ENCODE measurements at regions not wholly inside any gene's neighbourhood (a gene's known extent, or its start where the extent isn't known, plus 50 kb on each side); places are given as distances from the start of the nearest gene placed in this dataset.
A peak's percentile ranks its signal among the peaks of the same experiment; 100 is the strongest.

- Mint-ChIP-seq H3K4me1 (ENCODE audit: unreplicated experiment) (peaks cover 8% of the 10 kb centered on the region), H3K27ac (ENCODE audit: unreplicated experiment) (no peak overlapping the region), H3K36me3 (ENCODE audit: unreplicated experiment) (no peaks in the 10 kb centered on the region), H3K9me3 (ENCODE audit: unreplicated experiment) (no peaks in the 10 kb centered on the region), H3K27me3 (ENCODE audit: unreplicated experiment) (no peaks in the 10 kb centered on the region), H3K4me3 (ENCODE audit: unreplicated experiment) (no peak overlapping the region)
- no peak for TF ChIP-seq CTCF (IDR thresholded peaks at IDR 0.05)
- DNase-seq (ENCODE audit: extremely low spot score, unreplicated experiment) = no peak
Observed at GRCh38 chr12:25366122-25366521, 115.4 kb upstream of the KRAS start.

DNA sequence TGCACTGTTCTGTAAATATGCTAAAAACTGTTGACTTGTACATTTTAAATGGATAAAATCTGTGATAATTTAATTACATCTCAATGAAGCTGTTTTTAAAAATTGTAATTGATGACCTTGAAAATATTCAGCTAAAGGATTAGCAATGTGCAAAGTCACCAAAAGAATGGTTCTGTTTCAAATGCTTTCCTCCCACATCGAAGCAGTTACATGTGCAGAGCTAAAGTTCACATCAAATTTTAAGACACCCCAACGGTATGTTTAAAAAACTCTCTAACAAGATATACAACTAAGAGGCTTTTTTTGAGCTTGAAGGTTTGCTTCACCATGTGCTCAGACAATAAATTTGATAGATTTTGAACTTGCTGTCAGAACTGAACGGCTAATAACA, 114.6 kb upstream of the KRAS start:
- DNase-seq (ENCODE audit: extremely low spot score, unreplicated experiment) = no peak
- Mint-ChIP-seq H3K9me3 (ENCODE audit: unreplicated experiment) (no peaks in the 10 kb centered on the region), H3K36me3 (ENCODE audit: unreplicated experiment) (no peaks in the 10 kb centered on the region), H3K4me3 (ENCODE audit: unreplicated experiment) (no peak overlapping the region), H3K27me3 (ENCODE audit: unreplicated experiment) (no peaks in the 10 kb centered on the region), H3K27ac (ENCODE audit: unreplicated experiment) (no peak overlapping the region), H3K4me1 (ENCODE audit: unreplicated experiment) (peaks cover 8% of the 10 kb centered on the region)
- no peak for TF ChIP-seq CTCF (IDR thresholded peaks at IDR 0.05)

- Mint-ChIP-seq H3K9me3 (ENCODE audit: unreplicated experiment) (no peaks in the 10 kb centered on the region), H3K4me1 (ENCODE audit: unreplicated experiment) (peaks cover 8% of the 10 kb centered on the region), H3K4me3 (ENCODE audit: unreplicated experiment) (no peak overlapping the region), H3K27ac (ENCODE audit: unreplicated experiment) (peak overlapping the region; percentile 28), H3K27me3 (ENCODE audit: unreplicated experiment) (no peaks in the 10 kb centered on the region), H3K36me3 (ENCODE audit: unreplicated experiment) (no peaks in the 10 kb centered on the region)
- DNase-seq (ENCODE audit: extremely low spot score, unreplicated experiment) = no peak
- no peak for TF ChIP-seq CTCF (IDR thresholded peaks at IDR 0.05)
Observed at GRCh38 chr12:25364529-25365339, 114.0 kb upstream of the KRAS start.

DNA sequence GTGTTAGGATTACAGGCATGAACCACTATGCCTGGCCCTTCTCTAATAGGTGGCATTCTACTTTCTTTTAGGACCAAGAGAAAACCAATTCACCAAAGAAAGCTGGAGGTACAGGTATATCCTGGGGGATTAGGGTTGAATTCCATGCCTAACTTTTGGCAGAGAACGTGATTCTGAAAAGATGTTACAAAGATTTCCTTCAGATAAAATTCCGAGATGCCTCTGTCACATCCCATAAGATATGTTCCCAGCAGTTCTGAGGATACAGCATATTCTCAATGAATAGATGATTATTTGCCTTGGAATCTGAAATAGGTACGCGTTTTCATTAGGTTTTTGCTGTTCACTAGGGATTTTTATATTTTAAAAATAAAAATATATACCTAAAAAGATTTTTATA, 111.9 kb upstream of the KRAS start:
- TF ChIP-seq CTCF (IDR thresholded peaks at IDR 0.05) = no peak
- Mint-ChIP-seq H3K27ac (ENCODE audit: unreplicated experiment) (no peak overlapping the region), H3K4me3 (ENCODE audit: unreplicated experiment) (no peak overlapping the region), H3K36me3 (ENCODE audit: unreplicated experiment) (no peaks in the 10 kb centered on the region), H3K9me3 (ENCODE audit: unreplicated experiment) (no peaks in the 10 kb centered on the region), H3K27me3 (ENCODE audit: unreplicated experiment) (peaks cover 2% of the 10 kb centered on the region), H3K4me1 (ENCODE audit: unreplicated experiment) (peaks cover 8% of the 10 kb centered on the region)
- no peak for DNase-seq (ENCODE audit: extremely low spot score, unreplicated experiment)

DNA sequence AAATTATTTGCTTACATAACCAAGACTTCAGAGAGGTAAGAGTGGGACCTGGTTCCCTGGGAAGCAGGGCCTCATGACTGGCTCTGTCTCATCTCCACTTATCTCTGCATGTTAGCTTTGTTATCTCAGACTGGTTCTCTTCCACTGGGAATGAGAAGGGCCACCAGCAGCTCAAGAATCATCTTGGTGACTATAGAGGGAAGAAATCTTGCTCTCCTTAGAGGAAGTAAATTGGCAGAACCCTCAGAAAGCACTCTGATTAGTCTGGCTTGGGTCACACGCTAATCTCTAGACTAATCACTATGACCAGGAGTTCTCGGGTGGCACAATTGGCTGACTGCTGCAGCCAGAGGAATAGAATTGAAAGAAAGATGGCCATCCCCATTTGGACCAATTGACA, 110.8 kb upstream of the KRAS start:
- H3K4me3 Mint-ChIP-seq (ENCODE audit: unreplicated experiment) = no peak overlapping the region
- peaks cover 5% of the 10 kb centered on the region for H3K27me3 Mint-ChIP-seq (ENCODE audit: unreplicated experiment)
- no peaks in the 10 kb centered on the region for H3K9me3 Mint-ChIP-seq (ENCODE audit: unreplicated experiment)
- TF ChIP-seq CTCF (IDR thresholded peaks at IDR 0.05) = no peak
- H3K27ac Mint-ChIP-seq (ENCODE audit: unreplicated experiment) = no peak overlapping the region
- no peak for DNase-seq (ENCODE audit: extremely low spot score, unreplicated experiment)
- no peaks in the 10 kb centered on the region for H3K36me3 Mint-ChIP-seq (ENCODE audit: unreplicated experiment)
- peaks cover 8% of the 10 kb centered on the region for H3K4me1 Mint-ChIP-seq (ENCODE audit: unreplicated experiment)
